Adrenal gland (tissue), 9 donors: ENCODE measurements at regions not wholly inside any gene's neighbourhood (a gene's known extent, or its start where the extent isn't known, plus 50 kb on each side); places are given as distances from the start of the nearest gene placed in this dataset.

Source experiments
- DNase-seq, 7 donors: peaks; one replicate each; pipeline ENCODE4 v3.0.0-alpha.2; 2019 to 2020
- H3K27ac ChIP-seq, 5 donors: fragments of 200-600 bp; sonication (generic) in 4 of 5; 1 replicate in 3 of 5; 2 replicates in 2 of 5; pipeline versions ENCODE4 v1.5.1 to v1.8.0; 2016 to 2020; ENCODE audit warnings: mild to moderate bottlenecking in 1 of 5
- H3K27me3 ChIP-seq: fragments of 200-600 bp; 2 replicates; pipeline ENCODE4 v1.8.0; 2021
- H3K36me3 ChIP-seq, 2 donors: fragments of 200-600 bp; replicated peaks in 1 of 2; 1 replicate in 1 of 2; 2 replicates in 1 of 2; pipeline versions ENCODE4 v1.5.1 to v1.8.0; 2018 to 2022
- H3K4me1 ChIP-seq, 2 donors: fragments of 200-600 bp; replicated peaks in 1 of 2; 1 replicate in 1 of 2; 2 replicates in 1 of 2; pipeline versions ENCODE4 v1.5.1 to v1.8.0; 2018 to 2021
- H3K4me3 ChIP-seq, 4 donors: fragments of 200-600 bp; sonication (generic) in 3 of 4; one replicate each; pipeline ENCODE4 v1.5.1; 2016 to 2018
- H3K9me3 ChIP-seq, 3 donors: fragments of 200-600 bp; sonication (generic) in 1 of 3; replicated peaks in 1 of 3; 1 replicate in 2 of 3; 2 replicates in 1 of 3; pipeline versions ENCODE4 v1.5.1 to v1.8.0; 2016 to 2021
- POLR2A ChIP-seq, 2 donors: fragments of 450-650 bp; IDR thresholded peaks; one replicate each; pipeline ENCODE4 v1.6.1; 2017; ENCODE audit warnings: antibody characterized with exemption in 2 of 2, mild to moderate bottlenecking in 2 of 2, moderate library complexity in 1 of 2
- WGBS, 4 donors: extraction: QIAGEN DNeasy Blood & Tissue Kit in 2 of 4; methylation state at CpG; one replicate each; pipeline versions ENCODE4 v1.1.5 to v1.1.7; 2013 to 2017; 5-methylcytosine and 5-hydroxymethylcytosine counted together
- intact Hi-C, 2 donors: fragments of 100-400 bp; cut with DNase I; formaldehyde crosslinking; loops; one replicate each; pipeline versions ENCODE4 v1.14.1 to v1.15.0; 2022 to 2023
- TF ChIP-seq, protein P1 (sequence below), 6 experiments: fragments of 450-650 bp in 4 of 6; fragments of 200-600 bp in 2 of 6; sonication (generic) in 1 of 6; IDR thresholded peaks; 1 replicate in 5 of 6; 2 replicates in 1 of 6; pipeline versions ENCODE4 v1.5.1 to v1.8.0; 2016 to 2021; ENCODE audit warnings: antibody characterized with exemption in 6 of 6, mild to moderate bottlenecking in 2 of 6, moderate library complexity in 1 of 6
- donor health status: healthy with polysubstance abuse.
- donor health status: Bipolar disorder and iron deficiency.
- donor health status: DM: yes; HTN: yes; CAD: no.
- donor health status: DM: no; HTN: no; CAD: no.
- donor health status: DM: no; HTN: no; CAD: no.

DNA sequence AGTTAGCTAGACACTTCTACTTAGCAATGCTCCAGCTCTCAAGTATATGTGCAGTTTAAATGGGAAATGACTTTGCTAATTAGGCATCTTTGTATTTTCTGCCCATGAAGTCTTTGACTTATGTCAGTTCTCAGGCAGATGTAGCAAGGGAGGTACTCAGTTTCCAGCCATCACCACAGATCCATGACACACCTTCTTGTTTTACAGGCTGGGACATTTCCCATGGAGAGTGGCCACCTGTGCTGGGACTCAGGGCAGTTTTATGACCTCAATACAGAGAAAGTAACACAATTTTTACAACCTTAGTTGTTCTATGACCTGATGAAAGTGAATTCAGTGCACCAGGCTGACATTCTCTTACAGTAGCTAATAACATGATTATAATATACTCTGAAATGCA is 280.7 kb upstream of the GK2 start:
- no peaks in the 10 kb centered on the region for H3K36me3 ChIP-seq
- no peak overlapping the region for H3K27ac ChIP-seq
- H3K9me3 ChIP-seq = no peaks in the 10 kb centered on the region
- intact Hi-C loops = no loop called here
- no peak for DNase-seq
- no peaks in the 10 kb centered on the region for H3K4me1 ChIP-seq
- H3K27me3 ChIP-seq = no peaks in the 10 kb centered on the region
- TF ChIP-seq POLR2A (IDR thresholded peaks at IDR 0.05) = no peak
- TF ChIP-seq, protein P1, sequence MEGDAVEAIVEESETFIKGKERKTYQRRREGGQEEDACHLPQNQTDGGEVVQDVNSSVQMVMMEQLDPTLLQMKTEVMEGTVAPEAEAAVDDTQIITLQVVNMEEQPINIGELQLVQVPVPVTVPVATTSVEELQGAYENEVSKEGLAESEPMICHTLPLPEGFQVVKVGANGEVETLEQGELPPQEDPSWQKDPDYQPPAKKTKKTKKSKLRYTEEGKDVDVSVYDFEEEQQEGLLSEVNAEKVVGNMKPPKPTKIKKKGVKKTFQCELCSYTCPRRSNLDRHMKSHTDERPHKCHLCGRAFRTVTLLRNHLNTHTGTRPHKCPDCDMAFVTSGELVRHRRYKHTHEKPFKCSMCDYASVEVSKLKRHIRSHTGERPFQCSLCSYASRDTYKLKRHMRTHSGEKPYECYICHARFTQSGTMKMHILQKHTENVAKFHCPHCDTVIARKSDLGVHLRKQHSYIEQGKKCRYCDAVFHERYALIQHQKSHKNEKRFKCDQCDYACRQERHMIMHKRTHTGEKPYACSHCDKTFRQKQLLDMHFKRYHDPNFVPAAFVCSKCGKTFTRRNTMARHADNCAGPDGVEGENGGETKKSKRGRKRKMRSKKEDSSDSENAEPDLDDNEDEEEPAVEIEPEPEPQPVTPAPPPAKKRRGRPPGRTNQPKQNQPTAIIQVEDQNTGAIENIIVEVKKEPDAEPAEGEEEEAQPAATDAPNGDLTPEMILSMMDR (IDR thresholded peaks at IDR 0.05) = no peak
- H3K4me3 ChIP-seq = no peak overlapping the region

DNA sequence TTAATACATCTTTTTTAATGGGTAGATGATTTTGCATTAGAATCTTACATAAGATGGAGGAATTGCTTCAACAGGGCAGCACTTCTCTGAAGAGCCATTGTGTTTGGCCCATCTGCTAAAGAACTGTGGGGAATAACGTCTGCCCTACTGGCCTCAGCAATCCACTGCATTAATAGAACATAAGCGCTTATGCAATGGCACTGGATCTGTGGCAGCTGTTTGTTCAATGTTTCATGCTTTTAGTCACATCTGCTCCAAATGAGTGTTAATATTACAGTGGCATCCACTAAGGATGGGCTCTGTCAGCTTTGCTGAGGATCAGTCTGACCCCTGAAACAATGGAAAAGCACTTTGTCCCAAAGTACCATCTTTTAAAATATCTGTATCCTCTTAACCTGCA is 279.0 kb upstream of the GK2 start:
- no peaks in the 10 kb centered on the region for H3K36me3 ChIP-seq
- H3K27ac ChIP-seq = no peak overlapping the region
- TF ChIP-seq POLR2A (IDR thresholded peaks at IDR 0.05) = no peak
- TF ChIP-seq, protein P1 (IDR thresholded peaks at IDR 0.05) = no peak
- no peak overlapping the region for H3K4me3 ChIP-seq
- intact Hi-C loops = no loop called here
- H3K4me1 ChIP-seq = no peaks in the 10 kb centered on the region
- no peaks in the 10 kb centered on the region for H3K9me3 ChIP-seq
- DNase-seq = no peak
- no peaks in the 10 kb centered on the region for H3K27me3 ChIP-seq
- WGBS, 4 donors = 55 to 82% (median 76%) methylated on average over 2 of the region's 2 CpGs

DNA sequence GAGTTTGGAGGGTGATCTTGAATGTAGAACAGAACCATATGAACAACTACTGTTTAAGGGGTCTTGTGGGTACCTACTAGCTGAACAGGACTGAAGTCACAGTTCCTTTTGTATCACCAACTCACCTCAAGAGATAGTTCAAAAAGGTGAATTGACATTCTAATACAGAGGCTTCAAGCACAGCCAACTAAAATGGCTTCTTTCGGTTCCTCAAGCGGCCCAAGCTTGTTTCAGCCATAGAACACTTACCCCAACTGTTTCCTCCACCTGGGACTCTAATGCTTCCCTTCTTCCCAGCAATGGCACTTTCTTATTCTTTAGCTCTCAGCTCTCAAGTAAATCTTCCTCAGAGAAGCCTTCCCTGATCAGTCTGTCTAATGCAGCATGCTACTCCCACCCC is 277.5 kb upstream of the GK2 start:
- WGBS, 4 donors = 74 to 92% (median 88%) methylated on average over 2 of the region's 2 CpGs
- Histone ChIP-seq H3K9me3 (no peaks in the 10 kb centered on the region), H3K4me1 (no peaks in the 10 kb centered on the region), H3K27me3 (no peaks in the 10 kb centered on the region), H3K27ac (no peak overlapping the region), H3K36me3 (no peaks in the 10 kb centered on the region), H3K4me3 (no peak overlapping the region)
- intact Hi-C loops = no loop called here
- TF ChIP-seq POLR2A (IDR thresholded peaks at IDR 0.05) = no peak
- TF ChIP-seq, protein P1 (IDR thresholded peaks at IDR 0.05) = no peak
- no peak for DNase-seq

DNA sequence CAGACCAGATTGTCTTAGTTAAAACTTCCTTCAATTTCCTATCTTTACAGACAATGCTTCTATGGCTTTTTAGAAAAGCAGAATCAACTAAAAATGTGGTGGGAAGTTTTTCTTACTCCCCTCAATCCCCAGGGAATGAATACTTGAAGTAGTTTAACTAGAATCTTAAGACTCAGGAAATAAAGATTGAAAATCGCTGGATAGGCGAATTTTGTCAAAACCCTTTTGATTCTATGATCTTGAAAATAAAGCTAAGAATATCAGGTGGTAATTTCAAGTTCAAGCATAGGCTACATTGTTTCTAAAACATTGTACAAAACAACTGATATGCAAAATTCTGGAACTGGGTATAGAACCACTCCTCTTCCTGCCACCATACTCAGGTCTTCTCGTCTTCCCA is 276.5 kb upstream of the GK2 start:
- Histone ChIP-seq H3K4me1 (no peaks in the 10 kb centered on the region), H3K9me3 (no peaks in the 10 kb centered on the region), H3K36me3 (no peaks in the 10 kb centered on the region), H3K27me3 (no peaks in the 10 kb centered on the region), H3K27ac (no peak overlapping the region), H3K4me3 (no peak overlapping the region)
- TF ChIP-seq POLR2A (IDR thresholded peaks at IDR 0.05) = no peak
- TF ChIP-seq, protein P1 (IDR thresholded peaks at IDR 0.05) = no peak
- DNase-seq = no peak
- intact Hi-C loops = no loop called here
- 60 to 79% (median 72%) methylated on average over 3 of the region's 3 CpGs for WGBS, 4 donors
